Right lobe of liver (tissue), 4 donors: ENCODE measurements at regions not wholly inside any gene's neighbourhood (a gene's known extent, or its start where the extent isn't known, plus 50 kb on each side); places are given as distances from the start of the nearest gene placed in this dataset.

ENCODE experiments used
- POLR2A ChIP-seq: fragments of 450-650 bp; IDR thresholded peaks from one replicate; pipeline ENCODE4 v1.6.1; 2017; ENCODE audit warnings: antibody characterized with exemption, mild to moderate bottlenecking
- TF ChIP-seq, protein P1 (sequence below), 4 donors: fragments of 200-600 bp in 3 of 4; fragments of 450-650 bp in 1 of 4; IDR thresholded peaks; one replicate each; pipeline versions ENCODE4 v1.5.1 to v1.8.0; 2016 to 2022; ENCODE audit warnings: antibody characterized with exemption in 4 of 4, mild to moderate bottlenecking in 2 of 4
- donor health status: DM: no; HTN: no; CAD: no.
- donor health status: DM: no; HTN: no; CAD: no.
- donor health status: DM: no; HTN: yes; CAD: no.

DNA sequence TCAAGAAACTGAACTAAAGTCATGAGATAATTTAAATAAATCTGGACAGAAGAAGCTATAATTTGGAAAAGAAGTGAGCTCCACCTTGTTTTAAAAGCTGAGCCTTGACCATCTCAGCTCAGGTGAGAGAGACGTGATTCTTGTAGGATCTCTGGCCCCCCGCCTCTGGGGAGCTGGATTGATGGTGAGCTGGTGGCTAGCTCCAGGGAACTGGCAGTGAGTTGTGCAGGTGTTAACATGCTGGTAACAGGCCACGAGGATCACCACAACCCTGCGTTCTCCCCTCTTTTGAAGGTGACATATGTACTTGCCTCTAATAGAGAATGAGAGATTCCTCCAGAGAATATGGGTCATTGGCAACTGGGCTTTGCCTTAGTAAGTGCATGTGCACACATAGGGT lies 485.1 kb downstream of the IRS2 start:
- TF ChIP-seq, protein P1, sequence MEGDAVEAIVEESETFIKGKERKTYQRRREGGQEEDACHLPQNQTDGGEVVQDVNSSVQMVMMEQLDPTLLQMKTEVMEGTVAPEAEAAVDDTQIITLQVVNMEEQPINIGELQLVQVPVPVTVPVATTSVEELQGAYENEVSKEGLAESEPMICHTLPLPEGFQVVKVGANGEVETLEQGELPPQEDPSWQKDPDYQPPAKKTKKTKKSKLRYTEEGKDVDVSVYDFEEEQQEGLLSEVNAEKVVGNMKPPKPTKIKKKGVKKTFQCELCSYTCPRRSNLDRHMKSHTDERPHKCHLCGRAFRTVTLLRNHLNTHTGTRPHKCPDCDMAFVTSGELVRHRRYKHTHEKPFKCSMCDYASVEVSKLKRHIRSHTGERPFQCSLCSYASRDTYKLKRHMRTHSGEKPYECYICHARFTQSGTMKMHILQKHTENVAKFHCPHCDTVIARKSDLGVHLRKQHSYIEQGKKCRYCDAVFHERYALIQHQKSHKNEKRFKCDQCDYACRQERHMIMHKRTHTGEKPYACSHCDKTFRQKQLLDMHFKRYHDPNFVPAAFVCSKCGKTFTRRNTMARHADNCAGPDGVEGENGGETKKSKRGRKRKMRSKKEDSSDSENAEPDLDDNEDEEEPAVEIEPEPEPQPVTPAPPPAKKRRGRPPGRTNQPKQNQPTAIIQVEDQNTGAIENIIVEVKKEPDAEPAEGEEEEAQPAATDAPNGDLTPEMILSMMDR (IDR thresholded peaks at IDR 0.05), result no peak
- TF ChIP-seq POLR2A, result no peak
